GM21360 (cell line): ENCODE measurements at regions not wholly inside any gene's neighbourhood (a gene's known extent, or its start where the extent isn't known, plus 50 kb on each side); places are given as distances from the start of the nearest gene placed in this dataset.
"Not testable (repeated sequence)": the region's sequence is repeated elsewhere in the genome, so short reads cannot be mapped to it uniquely, and the experiment has no call there.

Experiments used
- ATAC-seq: cut with Tn5 transposase; IDR thresholded peaks from one replicate; pipeline ENCODE4 v1.9.1; 2021; ENCODE audit warnings: mild to moderate bottlenecking, moderate library complexity; ENCODE audit not compliant: unreplicated experiment

DNA sequence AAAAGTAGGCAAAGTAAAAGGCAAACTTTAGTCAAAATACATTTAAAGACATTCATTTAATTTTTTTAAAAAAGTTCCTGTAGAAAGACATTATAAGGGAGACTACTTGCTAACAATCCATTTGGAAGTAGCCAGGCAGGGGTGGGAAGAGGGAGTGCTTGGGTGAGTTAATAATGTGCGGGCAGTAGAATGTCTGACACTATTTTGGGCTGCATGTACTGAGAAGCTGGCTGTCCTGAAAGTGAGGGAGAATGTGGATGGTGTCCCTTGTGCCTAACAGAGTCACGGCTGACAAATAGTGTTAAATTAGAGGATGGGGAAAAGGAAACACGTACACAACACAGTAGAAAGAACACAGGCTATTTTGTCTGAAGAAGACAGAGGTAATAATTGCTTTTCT lies 142.5 kb downstream of the LCA5 start:
- ATAC-seq = no peak

DNA sequence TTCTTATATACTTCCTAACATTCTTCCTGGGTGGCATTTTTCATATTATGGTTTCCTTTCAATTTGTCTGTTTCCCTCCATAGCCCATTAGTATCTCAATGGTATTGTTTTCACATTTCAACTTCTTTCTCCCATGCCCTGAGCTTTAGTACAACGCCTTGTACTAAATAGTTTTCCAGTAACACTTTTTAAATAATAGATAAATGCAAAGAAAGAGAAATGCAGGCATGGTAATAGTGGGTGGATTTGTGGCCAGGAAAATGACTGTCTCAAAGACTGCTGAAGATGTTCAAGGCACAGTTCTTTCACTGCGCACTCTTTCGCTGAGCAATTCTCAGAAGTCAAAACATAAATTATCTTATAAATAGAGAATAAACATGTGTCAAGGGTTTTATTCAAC lies 145.1 kb downstream of the LCA5 start:
- no peak for ATAC-seq

DNA sequence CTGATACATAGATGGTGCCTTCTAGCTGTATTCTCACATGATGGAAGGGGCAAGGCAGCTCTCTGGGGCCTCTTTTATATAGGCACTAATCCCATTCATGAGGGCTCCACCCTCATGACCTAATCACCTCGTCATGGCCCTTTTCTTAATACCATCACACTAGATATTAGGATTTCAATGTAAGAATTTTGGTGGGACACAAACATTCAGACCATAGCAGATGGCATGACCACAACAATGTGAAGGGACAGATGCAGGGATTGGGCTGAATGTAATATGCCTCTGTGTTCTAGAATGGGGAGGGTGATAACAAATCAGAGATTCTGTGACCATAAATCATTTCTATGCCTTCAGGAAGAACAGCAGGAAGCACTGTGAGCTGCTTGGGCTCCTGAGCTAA lies 145.8 kb downstream of the LCA5 start:
- no peak for ATAC-seq

DNA sequence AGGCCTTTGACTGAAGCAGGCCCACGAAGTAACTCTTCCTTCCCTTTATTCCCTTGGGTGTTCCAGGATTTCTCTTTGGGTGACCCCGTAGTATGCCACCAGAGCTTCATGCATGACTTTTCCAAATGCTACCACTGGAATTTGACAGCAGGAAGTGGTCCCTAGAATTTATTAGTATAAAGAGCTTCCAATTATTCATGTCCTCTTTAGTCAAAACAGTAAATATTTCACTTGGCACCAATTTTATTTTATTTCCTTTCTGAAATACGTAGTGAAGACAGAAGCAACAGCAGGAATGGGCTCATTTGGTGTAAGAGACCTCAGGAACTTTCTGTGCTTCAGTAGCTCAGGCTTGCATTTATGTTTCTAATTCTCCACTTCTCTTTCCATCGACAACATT lies 151.3 kb downstream of the LCA5 start:
- ATAC-seq = no peak

DNA sequence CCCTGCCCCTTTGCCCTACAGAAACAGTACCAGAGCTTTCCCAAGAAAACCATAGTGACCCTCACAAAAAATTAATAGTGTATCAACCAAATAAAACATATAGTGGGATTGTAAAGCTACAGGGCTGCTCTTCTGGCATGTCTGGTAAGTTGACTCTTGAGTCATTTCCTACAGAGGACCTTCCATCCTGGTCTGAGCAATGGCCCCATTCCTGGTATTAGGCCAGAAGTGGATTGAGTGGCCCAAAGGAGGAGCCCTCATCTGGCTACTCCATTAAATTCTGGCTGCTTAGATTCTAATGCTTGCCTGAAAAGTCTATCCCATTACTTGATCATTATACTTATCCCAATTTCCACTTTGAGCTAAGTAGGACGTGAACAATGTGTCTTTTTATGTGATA lies 150.9 kb upstream of the HMGN3 start:
- ATAC-seq = no peak

DNA sequence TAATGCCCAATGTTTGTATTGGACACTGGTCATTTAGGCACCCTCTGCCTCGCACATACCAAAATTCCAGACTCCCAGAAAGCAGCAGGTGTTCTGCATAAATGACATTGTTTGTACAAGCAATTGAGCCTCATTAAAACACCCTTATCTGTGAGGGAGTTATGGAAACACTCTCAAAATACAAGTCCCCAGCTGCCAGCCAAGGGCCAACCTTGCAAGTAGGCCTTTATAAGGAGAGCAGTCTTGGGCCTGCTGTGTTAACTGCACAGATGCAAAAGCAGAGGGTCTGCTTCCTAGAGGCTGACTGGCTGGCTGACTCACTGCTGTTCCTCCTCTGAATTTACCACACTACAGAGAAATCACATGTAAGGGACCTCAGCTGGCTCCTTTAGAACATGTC lies 150.4 kb upstream of the HMGN3 start:
- no peak for ATAC-seq

DNA sequence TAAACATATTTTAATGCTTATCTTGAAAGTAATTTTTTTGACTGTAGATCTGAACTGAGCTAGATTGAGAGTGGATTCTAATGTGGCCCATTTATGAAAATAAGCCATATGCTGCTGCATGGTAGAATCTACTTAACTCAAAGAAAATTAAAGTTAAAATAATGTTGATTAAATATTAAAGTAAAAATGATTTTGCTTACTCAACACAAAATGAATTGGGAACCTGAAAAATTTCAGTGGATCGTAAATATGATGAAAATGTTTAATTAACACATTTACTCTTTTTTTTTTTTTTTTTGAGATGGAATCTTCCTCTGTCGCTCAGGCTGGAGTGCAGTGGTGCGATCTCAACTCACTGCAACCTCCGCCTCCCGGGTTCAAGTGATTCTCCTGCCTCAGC lies 144.5 kb upstream of the HMGN3 start:
- no peak for ATAC-seq

DNA sequence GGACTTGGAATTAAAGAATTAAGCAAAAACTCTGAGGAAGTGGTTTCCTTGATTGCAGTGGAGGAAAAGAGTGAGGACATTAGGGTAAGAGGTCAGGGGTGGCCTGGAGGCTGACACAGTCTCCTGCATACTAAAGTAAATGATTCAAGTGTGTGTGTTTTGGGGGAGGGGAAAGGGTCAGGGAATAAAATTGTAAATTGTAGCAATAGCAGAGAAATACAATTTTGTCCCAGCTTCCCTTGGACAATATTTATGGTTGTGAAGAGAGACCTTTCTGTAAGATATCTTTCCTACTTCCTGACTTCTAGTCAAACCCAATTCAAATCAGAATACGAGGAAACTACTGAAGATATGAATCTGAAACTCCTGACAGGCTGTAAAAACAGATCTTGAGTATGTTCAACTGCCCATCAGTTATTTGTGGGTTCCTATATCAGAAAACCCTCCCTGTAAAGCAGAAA lies 143.4 kb upstream of the HMGN3 start:
- ATAC-seq = peak; percentile 40

DNA sequence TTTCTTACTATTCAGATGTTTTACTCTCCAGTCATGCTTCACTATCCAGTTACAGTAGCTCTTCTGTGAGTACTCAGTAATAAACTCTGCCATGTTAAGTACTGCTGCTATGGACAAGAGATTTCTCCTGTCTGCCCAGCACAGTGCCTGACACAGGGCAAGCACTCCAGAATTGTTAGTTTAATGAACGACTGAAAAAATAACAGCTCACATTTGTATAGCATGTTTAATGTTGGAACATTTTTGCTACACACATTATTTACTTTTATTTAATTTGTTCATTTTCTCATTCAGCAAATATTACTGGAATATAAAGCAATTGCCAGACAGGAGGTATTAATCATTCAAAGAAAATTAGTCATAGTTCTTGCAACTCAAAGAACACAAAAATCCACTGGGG lies 142.6 kb upstream of the HMGN3 start:
- no peak for ATAC-seq

DNA sequence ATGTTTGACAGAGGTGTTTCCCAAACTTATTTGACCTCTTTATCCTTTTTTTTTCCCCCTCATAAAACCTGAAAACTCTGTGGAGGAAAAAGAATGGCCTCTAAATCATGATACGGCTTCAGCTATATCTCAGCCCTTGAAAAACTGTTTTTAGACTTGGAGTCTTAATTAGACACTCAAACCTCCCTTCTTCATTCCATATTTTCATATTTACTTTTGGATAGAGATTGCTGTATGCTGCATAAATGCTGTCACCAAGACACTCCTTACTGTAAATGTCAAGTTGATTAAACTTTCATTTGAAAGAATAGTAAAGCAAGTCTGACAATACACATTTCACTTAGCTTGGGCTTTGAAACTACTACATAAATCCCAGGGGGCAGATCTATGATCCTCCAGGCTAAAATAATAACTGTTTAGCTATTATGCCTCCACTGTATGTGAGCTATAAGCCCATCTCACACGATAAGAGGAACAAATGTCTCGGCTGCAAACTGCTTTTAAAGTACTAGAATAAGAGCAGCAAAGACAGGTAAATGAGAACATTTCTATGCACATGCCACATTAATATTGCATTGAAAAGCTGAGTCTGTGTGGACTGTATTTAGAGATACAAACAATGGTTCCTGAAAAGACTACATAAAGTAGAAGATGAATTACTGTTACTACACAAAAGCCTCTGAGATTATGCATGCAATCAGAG lies 141.3 kb upstream of the HMGN3 start:
- ATAC-seq = no peak

DNA sequence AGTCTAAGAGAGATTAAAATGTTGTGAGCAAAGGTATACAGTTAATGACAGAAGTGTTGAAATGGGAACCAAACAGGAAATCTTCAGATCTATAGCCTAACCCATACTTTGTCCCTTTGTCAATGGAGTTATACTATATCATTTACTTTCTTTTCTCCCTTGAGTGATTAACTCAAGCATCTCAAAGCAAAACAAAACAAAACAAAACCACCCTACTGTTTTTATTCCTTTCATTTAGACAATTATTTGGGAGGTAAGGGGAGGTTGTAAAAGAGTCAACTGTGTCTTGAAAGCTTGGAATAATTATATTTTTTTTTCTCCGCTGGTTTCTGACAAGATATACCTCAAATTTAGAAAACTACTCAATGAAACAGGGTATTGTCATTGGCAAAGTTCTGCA lies 139.8 kb upstream of the HMGN3 start:
- ATAC-seq = no peak

DNA sequence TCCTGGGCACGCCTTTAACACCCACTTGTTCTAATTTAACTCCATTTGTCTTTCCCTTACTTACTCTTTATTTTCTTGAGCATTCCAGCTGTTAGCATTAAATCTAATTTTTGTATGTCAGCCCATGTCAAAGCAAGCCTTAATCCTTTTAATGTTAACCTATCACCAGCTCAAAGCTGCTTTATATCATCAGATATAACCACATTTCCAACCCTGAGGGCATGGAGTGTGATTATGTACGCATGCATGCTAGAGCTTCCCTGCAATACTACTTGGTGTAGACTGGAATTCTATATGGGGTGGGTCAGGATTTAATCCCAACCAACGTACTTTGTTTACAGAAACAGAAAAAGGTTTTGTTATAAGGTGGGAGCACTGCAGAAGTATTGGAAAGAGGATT lies 139.4 kb upstream of the HMGN3 start:
- no peak for ATAC-seq

DNA sequence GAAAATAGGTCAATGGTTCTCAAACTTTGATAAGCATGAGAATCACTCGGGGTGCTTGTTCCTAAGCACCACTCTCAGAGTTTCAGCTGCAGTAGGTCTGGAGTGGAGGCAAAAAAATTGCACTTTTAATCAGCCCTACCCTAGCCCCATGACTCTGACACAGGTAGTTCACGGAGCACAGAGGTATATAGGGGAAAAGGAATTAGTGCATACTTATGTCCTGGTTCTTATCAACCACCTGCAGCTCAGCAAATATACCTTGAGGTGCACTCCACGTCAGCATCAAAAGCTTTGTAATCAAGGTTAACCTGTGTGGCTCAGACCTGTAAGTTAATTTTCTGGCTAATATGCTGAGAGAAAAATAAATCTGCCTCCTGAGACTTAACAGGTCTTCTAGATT lies 138.8 kb upstream of the HMGN3 start:
- no peak for ATAC-seq

DNA sequence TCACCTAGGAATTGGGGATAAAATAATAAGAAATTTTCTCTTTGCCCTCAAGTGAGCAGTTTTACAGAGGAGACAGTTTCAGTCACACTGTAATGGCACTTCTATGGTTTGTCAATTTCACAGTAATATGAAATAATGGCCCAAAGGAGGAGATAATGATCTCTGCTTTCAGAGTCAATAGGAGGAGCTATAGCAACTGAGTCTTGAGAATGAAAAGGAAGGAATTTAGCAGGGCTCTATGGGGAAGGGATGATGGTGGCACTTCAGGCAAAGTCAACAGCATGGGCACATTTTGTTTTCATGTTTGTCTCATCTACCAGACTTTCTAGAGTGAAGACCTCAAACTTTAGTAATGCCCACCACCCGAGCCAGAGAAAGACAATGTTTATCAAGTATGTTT lies 138.3 kb upstream of the HMGN3 start:
- no peak for ATAC-seq

DNA sequence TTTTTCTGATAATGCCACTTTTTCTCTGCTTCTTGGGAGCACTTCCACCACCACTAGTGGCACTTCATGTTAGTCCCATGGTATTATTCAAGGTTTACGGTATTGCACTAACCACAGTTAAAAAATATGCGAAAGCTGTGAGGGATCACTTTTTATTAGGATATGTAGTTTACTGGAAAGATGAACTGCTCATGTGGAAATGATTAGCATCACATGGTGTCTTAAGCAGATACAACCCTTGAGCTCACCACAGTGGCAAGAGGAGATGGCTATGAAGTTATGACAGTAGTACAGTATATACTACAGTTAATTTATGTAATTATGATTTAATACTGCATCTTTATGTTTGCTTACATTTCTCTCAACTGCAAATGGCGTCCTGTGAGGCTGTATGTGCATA lies 134.5 kb upstream of the HMGN3 start:
- ATAC-seq = no peak

DNA sequence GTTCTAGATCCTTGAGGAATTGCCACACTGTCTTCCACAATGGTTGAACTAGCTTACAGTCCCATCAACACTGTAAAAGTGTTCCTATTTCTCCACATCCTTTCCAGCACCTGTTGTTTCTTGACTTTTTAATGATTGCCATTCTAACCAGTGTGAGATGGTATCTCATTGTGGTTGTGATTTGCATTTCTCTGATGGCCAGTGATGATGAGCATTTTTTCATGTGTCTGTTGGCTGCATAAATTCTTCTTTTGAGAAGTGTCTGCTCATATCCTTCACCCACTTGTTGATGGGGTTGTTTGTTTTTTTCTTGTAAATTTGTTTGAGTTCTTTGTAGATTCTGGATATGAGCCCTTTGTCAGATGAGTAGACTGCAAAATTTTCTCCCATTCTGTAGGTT lies 129.0 kb upstream of the HMGN3 start:
- ATAC-seq = not testable (repeated sequence)

DNA sequence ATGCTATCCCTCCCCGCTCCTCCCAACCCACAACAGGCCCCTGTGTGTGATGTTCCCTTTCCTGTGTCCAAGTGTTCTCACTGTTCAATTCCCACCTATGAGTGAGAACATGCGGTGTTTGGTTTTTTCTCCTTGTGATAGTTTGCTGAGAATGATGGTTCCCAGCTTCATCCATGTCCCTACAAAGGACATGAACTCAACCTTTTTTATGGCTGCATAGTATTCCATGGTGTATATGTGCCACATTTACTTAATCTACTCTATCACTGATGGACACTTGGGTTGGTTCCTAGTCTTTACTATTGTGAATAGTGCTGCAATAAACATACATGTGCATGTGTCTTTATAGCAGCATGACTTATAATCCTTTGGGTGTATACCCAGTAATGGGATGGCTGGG lies 126.6 kb upstream of the HMGN3 start:
- ATAC-seq = not testable (repeated sequence)

DNA sequence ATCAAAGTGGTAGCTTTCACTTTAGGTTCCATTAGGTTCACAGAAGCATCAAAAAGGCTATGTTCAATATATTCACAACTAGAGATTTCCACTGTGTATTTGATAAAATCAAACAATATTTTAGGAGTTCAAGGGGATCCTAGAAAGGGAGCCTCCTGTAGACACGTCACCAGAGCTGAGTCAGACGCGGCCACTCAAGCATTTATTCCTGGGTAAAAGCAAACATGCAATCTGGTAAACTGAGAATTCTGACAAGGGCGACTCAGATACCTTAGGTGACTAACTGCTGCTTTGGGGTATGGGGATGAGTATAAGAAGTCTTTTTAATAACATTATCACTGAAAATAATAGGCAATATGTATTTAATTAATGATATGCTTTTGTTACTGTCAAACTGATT lies 118.7 kb upstream of the HMGN3 start:
- no peak for ATAC-seq

DNA sequence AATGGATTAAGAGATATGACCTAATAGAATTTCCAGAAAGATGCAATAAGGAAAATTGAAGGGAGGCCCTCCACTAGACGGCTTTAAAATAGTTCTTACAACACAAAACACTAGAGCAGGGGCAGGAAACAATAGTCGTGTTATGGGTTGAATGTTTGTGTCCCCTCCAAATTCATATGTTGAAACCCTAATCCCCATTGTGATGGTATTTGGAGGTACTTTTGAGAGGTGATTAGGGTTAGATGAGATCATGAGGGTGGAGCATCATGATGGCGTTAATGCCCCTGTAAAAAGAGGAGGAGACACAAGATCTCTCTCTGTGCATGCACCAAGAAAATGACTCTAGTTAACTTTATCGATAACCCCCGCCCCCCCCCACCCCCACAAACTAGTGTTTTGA lies 104.0 kb upstream of the HMGN3 start:
- no peak for ATAC-seq

DNA sequence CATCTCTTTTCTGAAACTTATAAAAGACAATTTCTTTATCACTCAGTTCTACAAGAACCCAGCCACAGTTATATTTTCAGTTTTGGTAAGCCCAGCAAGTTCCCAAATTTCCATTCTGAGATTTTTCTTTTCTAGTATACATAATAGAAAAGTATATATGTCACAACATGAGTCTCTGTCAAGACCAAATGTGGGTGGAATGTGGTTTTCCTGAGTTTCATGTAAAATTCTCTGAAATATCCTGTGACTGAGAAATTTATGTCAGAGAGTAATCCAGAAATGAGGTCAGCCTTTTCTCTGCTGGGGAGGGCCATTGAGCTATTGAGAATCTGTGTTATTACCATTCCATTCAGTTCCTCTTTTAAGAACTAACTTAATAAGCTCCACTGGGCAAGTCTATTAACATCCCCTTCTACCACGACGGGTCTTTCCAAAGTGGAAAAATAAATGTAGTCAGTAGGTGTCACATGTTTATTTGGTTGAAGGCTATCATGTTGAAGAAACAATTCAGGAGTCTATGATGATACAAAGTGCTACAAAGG lies 100.7 kb upstream of the HMGN3 start:
- ATAC-seq = peak; percentile 94

DNA sequence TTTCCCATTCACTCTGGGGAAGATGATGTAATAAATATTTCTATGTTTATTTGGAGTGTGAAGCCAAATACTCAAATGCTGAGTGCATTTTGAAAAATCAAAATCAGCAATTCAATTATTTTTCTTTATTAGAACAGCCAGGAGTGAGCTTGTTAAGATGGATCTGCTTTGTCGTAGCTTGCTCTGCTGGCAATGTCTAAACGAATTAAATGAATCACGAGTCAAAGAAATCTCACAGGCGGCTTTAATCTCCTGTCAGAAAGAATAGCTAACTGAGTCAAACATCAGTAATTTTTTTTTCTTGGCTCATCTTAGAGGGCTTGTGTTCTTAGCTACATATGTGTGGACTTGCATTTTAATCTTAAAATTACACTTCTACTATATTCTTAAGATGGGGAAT lies 100.2 kb upstream of the HMGN3 start:
- ATAC-seq = no peak

DNA sequence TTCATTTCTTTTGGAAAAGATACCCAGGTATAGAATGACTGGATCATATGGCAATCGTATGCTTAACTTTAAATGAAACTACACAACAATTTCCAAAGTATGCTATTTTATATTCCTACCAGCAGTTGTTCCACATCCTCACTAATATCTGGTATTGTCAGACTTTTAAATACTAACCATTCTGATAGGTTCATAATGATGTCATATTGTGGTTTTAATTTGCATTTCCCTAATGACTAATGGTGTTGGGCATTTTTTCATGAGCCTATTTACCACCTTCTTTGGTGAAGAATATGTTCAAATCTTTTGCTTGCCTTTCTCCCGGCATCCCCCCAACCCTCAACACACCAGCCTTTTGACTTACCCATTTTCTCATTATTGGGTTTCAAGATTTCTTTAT lies 96.2 kb upstream of the HMGN3 start:
- ATAC-seq = no peak

DNA sequence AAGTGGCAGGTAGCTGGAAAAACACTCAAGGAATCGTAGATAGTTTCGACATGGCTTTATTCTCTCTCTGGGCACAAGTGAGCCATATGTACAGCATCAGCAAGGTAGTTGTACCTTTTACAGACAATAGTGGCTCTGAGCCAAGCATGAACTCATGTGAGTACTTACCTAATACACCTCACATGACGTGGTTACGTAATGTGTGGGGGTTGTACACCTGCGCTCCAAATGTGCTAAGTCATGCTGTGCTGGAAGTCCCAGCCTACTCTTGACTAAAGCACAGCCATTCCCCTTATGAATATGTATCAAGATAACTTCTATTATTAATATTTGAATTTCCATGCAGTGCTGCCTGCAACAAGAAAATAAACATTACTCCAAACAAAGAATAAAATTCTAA lies 78.8 kb upstream of the HMGN3 start:
- ATAC-seq = no peak
